ENCODE measurements at regions not wholly inside any gene's neighbourhood (a gene's known extent, or its start where the extent isn't known, plus 50 kb on each side); places are given as distances from the start of the nearest gene placed in this dataset.
"Not testable (repeated sequence)": the region's sequence is repeated elsewhere in the genome, so short reads cannot be mapped to it uniquely, and the experiment has no call there.

- no peak for DNase-seq
These were observed 276.8 kb upstream of the GRM3 start for GRCh38 chr7:86366946-86367345.

GRCh38 chr7:86340407-86340806 lies 303.3 kb upstream of the GRM3 start:
- not testable (repeated sequence) for DNase-seq

- no peak for DNase-seq
These were observed 304.7 kb upstream of the GRM3 start for GRCh38 chr7:86339051-86339450.

DNA sequence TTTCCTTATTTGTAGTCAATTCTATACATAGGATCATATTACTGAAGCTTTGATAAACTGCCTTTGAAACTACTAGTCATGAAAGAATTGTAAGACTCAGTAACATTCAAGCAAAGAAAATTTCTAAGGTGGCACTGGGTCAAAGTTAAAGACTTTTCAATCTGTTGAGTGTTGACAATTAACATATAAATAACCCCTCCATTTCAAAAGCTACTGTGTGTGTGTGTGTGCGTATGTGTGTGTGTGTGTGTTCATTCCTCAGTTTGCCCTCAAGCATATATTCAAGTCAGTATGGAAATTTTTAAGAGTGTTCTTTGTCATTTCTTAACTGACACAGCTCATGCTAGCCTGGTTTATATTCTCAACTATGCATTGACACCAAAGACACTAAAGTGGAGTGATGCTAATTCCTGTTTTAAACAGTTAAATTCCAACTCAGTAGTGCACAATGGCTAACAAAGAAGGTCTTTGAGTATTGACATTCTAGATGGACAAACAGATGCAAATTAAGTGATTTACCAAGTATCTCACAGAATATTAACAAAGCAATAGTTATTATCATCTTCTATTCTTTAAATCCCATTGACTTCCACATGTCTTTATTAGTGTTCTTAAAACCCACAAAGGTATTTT lies 314.8 kb upstream of the GRM3 start:
- no peak for DNase-seq

DNA sequence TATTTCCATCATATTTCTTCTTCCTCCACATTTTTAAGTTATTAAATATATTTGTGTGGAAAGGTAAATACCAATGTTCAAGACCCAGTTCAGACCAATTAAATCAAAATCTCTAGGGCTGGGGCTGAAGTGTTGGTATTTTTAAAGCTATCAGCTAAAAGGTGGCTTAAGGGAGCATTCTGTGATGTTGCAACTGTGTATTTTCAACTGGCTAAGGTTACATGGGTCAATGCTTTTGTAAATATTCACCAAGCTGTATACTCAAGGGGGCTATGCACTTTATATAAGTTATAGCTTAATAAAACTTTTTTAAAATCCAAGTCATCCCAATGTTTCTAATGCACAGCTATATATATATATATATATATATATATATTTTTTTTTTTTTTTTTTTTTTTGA lies 316.9 kb upstream of the GRM3 start:
- no peak for DNase-seq

GRCh38 chr7:86320889-86321288 lies 322.8 kb upstream of the GRM3 start:
- no peak for DNase-seq

DNA sequence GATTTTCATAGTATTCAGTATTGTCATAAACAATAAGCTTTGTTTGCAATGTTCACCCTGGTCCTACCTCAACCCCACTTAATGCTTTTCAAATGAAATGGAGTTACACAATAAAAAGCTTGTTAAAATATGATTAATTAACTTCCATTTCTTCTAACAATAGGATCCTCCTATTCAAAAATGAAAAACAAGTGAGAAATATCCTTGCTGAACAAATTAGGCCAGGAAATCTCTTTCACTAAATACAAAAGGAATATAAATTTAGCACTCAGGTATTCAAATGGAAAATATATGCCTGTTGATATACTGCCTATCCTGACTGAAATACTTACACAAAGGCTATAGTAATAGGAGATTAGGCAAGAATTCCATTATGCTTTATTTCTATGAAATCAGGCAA lies 323.4 kb upstream of the GRM3 start:
- DNase-seq: no peak

DNA sequence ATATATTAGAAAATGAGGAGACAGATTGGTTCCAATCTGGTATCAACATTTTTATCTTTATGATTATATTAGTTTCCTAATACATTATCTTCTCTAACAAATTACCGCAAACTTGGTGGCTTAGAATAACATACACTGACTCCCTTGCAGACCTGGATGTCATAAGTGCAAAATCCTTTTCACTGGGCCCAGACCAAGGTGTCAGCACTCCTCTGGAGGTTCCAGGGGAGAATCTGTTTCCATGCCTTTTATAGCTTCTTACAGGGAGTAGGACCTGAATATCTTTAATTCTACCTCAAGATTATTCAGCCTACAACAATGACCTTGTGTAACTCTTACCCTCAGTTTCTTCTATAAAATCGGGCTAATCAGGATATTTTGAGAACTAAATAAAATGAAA lies 329.9 kb upstream of the GRM3 start:
- DNase-seq: no peak

DNA sequence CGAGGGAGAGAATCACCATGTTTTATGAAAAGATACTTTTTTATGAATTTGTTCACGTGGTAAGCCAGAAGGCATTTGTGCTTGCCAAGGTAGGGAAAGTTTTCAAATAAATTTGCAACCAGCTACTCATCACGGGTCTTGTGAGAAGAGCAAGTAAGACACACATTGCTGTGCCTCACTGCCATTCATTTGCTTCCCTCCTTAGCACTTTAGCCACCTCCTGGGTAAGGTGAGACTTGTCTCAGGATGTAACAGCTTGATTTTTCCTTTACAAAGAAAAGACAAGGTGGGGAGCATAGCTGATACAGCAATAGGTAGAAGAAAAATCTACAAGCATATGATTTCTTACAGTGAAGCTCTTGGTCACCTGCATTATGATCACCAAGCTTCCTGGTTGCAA lies 342.4 kb upstream of the GRM3 start:
- DNase-seq: no peak

- no peak for DNase-seq
These were observed 348.2 kb upstream of the GRM3 start for GRCh38 chr7:86295526-86295925.

DNA sequence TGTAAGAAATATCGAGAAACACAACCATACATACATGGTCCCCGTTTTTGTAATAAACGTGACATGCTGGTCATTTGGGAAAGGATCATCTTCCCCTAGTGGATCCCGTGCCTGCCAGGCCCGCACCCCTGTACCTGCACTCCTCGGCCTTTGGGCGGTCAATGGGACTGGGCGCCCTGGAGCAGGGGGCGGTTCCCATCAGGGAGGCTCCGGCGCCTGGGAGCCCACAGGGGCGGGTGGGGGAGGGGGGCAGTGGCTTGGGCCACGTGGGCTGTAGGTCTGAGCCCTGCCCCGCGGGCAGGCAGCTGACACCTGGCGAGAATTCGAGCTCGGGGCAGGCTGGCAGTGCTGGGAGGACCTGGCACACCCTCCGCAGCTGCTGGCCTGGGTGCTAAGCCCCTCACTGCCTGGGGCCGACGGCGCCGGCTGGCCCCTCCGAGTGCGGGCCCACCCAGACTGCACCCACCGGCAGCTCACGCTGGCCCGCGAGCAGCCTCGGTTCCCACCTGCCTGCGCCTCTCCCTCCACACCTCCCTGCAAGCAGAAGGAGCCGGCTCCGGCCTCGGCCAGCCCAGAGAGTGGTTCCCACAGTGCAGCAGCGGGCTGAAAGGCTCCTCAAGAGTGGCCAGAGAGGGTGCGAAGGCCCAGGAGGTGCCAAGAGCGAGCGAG lies 361.6 kb upstream of the GRM3 start:
- DNase-seq: no peak

DNA sequence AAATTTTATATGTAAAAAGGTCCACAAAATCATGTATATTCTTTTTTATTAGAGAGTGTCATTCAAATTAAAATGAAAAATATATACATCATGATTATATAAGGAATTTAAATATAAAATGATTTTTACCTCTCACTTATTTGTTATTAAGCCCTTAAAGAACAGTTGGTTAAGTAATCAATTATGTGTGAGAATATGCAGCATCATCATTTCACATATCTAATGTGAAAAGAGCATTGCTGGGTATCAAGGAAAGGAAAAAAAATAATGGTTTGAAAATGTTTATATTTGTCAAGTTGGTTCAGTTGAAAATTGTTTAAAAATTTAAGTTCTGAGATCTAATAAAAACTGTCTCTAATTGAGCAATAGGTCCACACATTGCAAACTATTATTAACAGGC lies 363.6 kb upstream of the GRM3 start:
- DNase-seq: no peak

DNA sequence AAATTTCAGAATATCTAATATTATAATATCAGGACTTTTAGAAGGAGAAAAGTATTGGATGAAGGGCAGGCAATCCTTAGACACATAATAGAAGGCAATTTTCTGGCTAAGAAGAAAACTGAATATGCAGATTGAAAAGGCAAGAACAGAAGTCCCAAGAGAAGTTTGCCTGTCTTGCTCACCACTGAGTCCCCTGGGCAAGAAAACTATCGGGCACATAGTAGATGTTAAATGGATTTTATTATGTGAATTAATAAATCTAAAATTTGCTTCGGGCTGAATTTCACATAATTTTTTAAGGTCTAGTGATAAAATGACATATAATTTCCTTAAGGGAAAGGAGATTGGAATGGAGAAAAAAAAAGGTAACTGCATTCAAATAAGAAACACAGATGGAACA lies 380.9 kb upstream of the GRM3 start:
- DNase-seq: no peak

DNA sequence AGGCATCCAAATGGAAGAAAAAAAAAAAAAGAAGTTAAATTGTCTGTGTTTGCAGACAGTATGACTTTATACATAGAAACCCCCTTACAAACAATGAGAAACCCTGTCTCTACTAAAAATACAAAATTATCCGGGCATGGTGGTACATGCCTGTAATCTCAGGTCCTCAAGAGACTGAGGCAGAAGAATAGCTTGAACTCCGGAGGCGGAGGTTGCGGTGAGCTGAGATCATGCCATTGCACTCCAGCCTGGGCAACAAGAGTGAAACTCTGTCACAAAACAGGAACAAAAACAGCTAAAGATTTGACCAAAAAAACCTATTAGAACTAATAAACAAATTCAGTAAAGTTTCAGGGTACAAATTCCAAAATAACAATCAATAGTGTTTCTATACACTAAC lies 385.8 kb upstream of the GRM3 start:
- no peak for DNase-seq

- DNase-seq: no peak
These were observed 391.3 kb upstream of the GRM3 start for GRCh38 chr7:86252406-86252805.

DNA sequence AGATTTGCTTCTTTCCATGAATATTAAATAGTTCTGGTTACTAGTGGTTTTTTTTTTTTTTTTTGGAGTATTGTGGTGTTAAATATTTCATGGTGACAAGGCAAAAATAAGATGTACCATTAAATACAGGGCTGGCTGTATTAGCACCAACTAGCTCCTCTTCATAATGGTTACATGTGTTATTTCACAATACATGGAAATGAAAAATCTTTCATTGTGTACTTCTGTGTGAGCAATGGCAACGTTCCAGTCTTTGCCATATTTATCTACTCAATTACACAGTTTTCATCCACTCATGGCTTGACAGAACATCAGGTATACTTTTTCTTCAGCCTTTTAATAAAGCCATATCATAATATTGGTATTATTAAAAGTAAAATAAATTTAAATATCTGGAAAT lies 394.7 kb upstream of the GRM3 start:
- DNase-seq: no peak

GRCh38 chr7:86243171-86243570 lies 400.5 kb upstream of the GRM3 start:
- no peak for DNase-seq

DNA sequence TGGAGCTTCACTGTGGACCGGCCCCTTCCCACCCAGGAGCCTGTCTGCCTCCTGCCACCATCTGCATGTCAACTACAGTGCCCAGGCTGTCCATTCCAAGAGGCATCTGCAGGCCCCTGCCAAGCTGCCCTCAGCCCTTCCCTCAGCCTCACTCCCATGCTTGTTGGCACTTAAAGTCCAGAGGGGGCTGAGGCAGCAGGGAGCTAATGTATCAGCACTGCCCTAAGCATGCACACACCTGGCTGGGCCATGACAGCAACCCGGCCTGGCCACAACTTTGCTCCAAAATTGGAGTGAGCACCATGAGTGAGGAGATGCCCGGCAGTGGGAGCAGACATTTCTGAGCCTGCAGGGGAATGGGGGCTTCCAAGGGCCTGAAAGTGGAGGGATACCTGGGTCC lies 417.5 kb upstream of the GRM3 start:
- DNase-seq: no peak

DNA sequence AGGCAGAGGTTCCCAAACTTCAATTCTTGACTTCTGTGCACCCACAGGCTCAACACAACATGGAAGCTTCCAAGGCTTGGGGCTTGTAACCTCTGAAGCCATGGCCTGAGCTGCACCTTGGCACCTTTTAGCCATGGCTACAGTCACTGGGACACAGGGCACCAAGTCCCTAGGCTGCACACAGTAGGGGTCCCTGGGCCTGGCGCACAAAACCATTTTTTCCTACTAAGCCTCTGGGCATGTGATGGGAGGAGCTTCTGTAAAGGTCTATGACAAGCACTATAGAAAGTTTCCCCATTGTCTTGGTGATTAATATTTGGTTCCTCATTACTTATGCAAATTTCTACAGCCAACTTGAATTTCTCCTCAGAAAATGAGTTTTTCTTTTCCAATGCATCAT lies 420.9 kb upstream of the GRM3 start:
- no peak for DNase-seq

GRCh38 chr7:86214734-86215133 lies 429.0 kb upstream of the GRM3 start:
- no peak for DNase-seq

DNA sequence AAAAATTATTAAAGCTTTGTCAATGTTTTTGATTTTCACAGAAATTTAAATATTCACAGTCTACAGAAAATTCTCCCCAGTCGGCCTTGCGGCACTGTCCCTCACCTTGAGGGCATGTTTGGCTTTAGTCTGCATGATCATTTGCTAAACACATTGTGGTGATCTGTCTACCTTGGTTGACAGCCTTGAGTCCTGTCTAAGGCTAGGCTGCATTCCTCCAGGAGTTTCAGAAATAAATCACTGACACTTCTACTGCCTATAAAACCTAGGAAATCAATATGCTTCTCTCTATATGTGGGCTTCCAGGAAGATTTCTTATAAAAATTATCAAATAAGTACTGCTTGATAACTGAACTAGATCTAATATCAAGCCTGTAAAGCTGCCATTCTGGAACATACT lies 430.7 kb upstream of the GRM3 start:
- no peak for DNase-seq

- no peak for DNase-seq
These were observed 434.7 kb upstream of the GRM3 start for GRCh38 chr7:86209036-86209435.

DNA sequence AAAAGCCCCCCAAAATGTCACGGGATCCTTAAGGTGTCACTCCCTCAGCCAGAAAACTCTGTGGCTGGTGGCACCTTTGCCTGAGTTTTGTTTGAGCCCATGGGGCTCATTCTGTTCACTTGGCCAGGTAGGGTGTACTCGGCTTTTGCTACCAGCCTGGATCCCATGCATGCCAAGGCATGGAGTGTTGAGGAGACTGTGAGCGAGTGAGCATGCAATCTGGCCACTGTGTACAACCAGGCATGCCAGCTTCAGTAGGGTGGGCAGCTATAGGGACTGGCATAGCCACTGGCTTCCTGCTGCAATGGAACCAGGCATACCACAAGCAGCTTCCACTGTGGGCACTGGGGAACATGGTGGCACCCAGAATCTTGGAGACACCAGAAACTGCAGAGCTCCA lies 436.0 kb upstream of the GRM3 start:
- no peak for DNase-seq

GRCh38 chr7:86202833-86203232 lies 440.9 kb upstream of the GRM3 start:
- no peak for DNase-seq

DNA sequence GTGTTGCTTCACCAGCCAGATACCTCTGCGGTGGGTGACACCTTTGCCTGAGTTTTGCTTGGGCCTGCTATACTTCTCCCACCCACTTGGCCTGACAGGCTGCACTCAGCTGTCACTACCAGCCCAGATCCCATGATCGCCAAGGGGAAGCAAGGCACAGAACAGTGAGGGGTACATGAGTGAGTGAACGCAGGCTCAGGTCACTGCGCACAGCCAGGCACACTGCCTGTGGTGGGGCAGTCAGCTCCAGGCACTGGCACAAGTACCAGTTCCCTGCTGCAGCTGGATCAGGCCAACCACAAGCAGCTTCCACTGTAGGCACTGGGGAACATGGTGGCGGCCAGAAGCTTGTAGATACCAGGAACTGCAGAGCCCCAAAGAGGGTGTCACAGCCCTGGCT lies 441.9 kb upstream of the GRM3 start:
- DNase-seq: no peak
